Cardiac fibroblast (primary cell): ENCODE measurements at regions not wholly inside any gene's neighbourhood (a gene's known extent, or its start where the extent isn't known, plus 50 kb on each side); places are given as distances from the start of the nearest gene placed in this dataset.

ENCODE experiments used
- DNase-seq, 2 donors: peaks; one replicate each; pipeline versions ENCODE4 v3.0.0 to v3.0.0-alpha.2; 2010; ENCODE audit warnings: low read depth in 2 of 2
- H3K4me3 ChIP-seq, 2 donors: replicated peaks in 1 of 2; 1 replicate in 1 of 2; 2 replicates in 1 of 2; pipeline ENCODE4 v1.5.1; 2011; ENCODE audit warnings: low read depth in 2 of 2, low read length in 2 of 2, mild to moderate bottlenecking in 2 of 2, moderate library complexity in 1 of 2
- CTCF ChIP-seq: IDR thresholded peaks from one replicate; pipeline ENCODE4 v1.5.1; 2011; ENCODE audit warnings: low read depth, mild to moderate bottlenecking, low read length, inconsistent platforms

- H3K4me3 ChIP-seq, result no peak overlapping the region
- DNase-seq, result no peak
- TF ChIP-seq CTCF, result no peak
Measured at GRCh38 chr14:25522926-25523325, 473.0 kb upstream of the STXBP6 start.

- no peak overlapping the region for H3K4me3 ChIP-seq
- no peak for TF ChIP-seq CTCF
- DNase-seq, result no peak
Measured at GRCh38 chr14:25522116-25522515, 472.2 kb upstream of the STXBP6 start.

- no peak overlapping the region for H3K4me3 ChIP-seq
- no peak for TF ChIP-seq CTCF
- DNase-seq, result no peak
Measured at GRCh38 chr14:25521616-25522015, 471.7 kb upstream of the STXBP6 start.

GRCh38 chr14:25520821-25521220 is 470.9 kb upstream of the STXBP6 start:
- H3K4me3 ChIP-seq, result no peak overlapping the region
- TF ChIP-seq CTCF, result no peak
- no peak for DNase-seq

GRCh38 chr14:25518364-25518763 is 468.4 kb upstream of the STXBP6 start:
- no peak for TF ChIP-seq CTCF
- H3K4me3 ChIP-seq, result no peak overlapping the region
- no peak for DNase-seq

GRCh38 chr14:25516838-25517237 is 466.9 kb upstream of the STXBP6 start:
- H3K4me3 ChIP-seq, result no peak overlapping the region
- TF ChIP-seq CTCF, result no peak
- DNase-seq, result no peak

GRCh38 chr14:25508845-25509244 is 458.9 kb upstream of the STXBP6 start:
- DNase-seq, result no peak
- TF ChIP-seq CTCF, result no peak
- H3K4me3 ChIP-seq, result no peak overlapping the region
